ENCODE measurements at regions not wholly inside any gene's neighbourhood (a gene's known extent, or its start where the extent isn't known, plus 50 kb on each side); places are given as distances from the start of the nearest gene placed in this dataset.

- H3K36me3 ChIP-seq (ENCODE audit: insufficient read depth, insufficient read length, low read length) = no peaks in the 10 kb centered on the region
- no peaks in the 10 kb centered on the region for H3K9me3 ChIP-seq (ENCODE audit: insufficient read depth, low read length)
- no peaks in the 10 kb centered on the region for H3K4me1 ChIP-seq (ENCODE audit: insufficient read depth, insufficient read length)
- no peak for TF ChIP-seq SUZ12 (IDR thresholded peaks at IDR 0.05; ENCODE audit: extremely low read depth, insufficient read depth, insufficient read length)
- TF ChIP-seq ZNF274 (IDR thresholded peaks at IDR 0.05; ENCODE audit: low read depth, low read length) = no peak
- TF ChIP-seq YY1 (IDR thresholded peaks at IDR 0.05; ENCODE audit: insufficient read depth, insufficient read length) = no peak
- H3K27me3 ChIP-seq (ENCODE audit: insufficient read depth, insufficient read length) = no peaks in the 10 kb centered on the region
- no peak overlapping the region for H3K9ac ChIP-seq (ENCODE audit: insufficient read length, low read depth)
- DNase-seq (ENCODE audit: low read depth, low spot score) = no peak
- H3K4me3 ChIP-seq (ENCODE audit: insufficient read length, low read depth) = no peak overlapping the region
Observed at GRCh38 chr13:27327633-27328032, 57.0 kb downstream of the RASL11A start.

GRCh38 chr13:27329210-27329609, 58.6 kb downstream of the RASL11A start:
- no peak for DNase-seq (ENCODE audit: low read depth, low spot score)

GRCh38 chr13:27334774-27335435, 64.3 kb downstream of the RASL11A start:
- Histone ChIP-seq H3K27me3 (ENCODE audit: insufficient read depth, insufficient read length) (no peaks in the 10 kb centered on the region), H3K36me3 (ENCODE audit: insufficient read depth, insufficient read length, low read length) (no peaks in the 10 kb centered on the region), H3K9me3 (ENCODE audit: insufficient read depth, low read length) (no peaks in the 10 kb centered on the region), H3K4me3 (ENCODE audit: insufficient read length, low read depth) (no peak overlapping the region), H3K9ac (ENCODE audit: insufficient read length, low read depth) (no peak overlapping the region), H3K4me1 (ENCODE audit: insufficient read depth, insufficient read length) (peaks cover 15% of the 10 kb centered on the region)
- DNase-seq (ENCODE audit: low read depth, low spot score) = no peak
- TF ChIP-seq SUZ12 (IDR thresholded peaks at IDR 0.05; ENCODE audit: extremely low read depth, insufficient read depth, insufficient read length) (no peak), ZNF274 (IDR thresholded peaks at IDR 0.05; ENCODE audit: low read depth, low read length) (no peak), YY1 (IDR thresholded peaks at IDR 0.05; ENCODE audit: insufficient read depth, insufficient read length) (no peak)

More at GRCh38 chr13:27329210-27329609, 58.6 kb downstream of the RASL11A start:
- no peaks in the 10 kb centered on the region for H3K27me3 ChIP-seq (ENCODE audit: insufficient read depth, insufficient read length)
- no peaks in the 10 kb centered on the region for H3K4me1 ChIP-seq (ENCODE audit: insufficient read depth, insufficient read length)
- no peaks in the 10 kb centered on the region for H3K9me3 ChIP-seq (ENCODE audit: insufficient read depth, low read length)
- no peak overlapping the region for H3K9ac ChIP-seq (ENCODE audit: insufficient read length, low read depth)
- no peak for TF ChIP-seq YY1 (IDR thresholded peaks at IDR 0.05; ENCODE audit: insufficient read depth, insufficient read length)
- TF ChIP-seq SUZ12 (IDR thresholded peaks at IDR 0.05; ENCODE audit: extremely low read depth, insufficient read depth, insufficient read length) = no peak
- TF ChIP-seq ZNF274 (IDR thresholded peaks at IDR 0.05; ENCODE audit: low read depth, low read length) = no peak
- H3K36me3 ChIP-seq (ENCODE audit: insufficient read depth, insufficient read length, low read length) = no peaks in the 10 kb centered on the region
- no peak overlapping the region for H3K4me3 ChIP-seq (ENCODE audit: insufficient read length, low read depth)

- DNase-seq (ENCODE audit: low read depth, low spot score) = no peak
- H3K27me3 ChIP-seq (ENCODE audit: insufficient read depth, insufficient read length) = no peaks in the 10 kb centered on the region
- no peak overlapping the region for H3K4me3 ChIP-seq (ENCODE audit: insufficient read length, low read depth)
- H3K9ac ChIP-seq (ENCODE audit: insufficient read length, low read depth) = no peak overlapping the region
- H3K4me1 ChIP-seq (ENCODE audit: insufficient read depth, insufficient read length) = peaks cover 17% of the 10 kb centered on the region
- TF ChIP-seq SUZ12 (IDR thresholded peaks at IDR 0.05; ENCODE audit: extremely low read depth, insufficient read depth, insufficient read length) = no peak
- TF ChIP-seq ZNF274 (IDR thresholded peaks at IDR 0.05; ENCODE audit: low read depth, low read length) = no peak
- no peak for TF ChIP-seq YY1 (IDR thresholded peaks at IDR 0.05; ENCODE audit: insufficient read depth, insufficient read length)
- no peaks in the 10 kb centered on the region for H3K9me3 ChIP-seq (ENCODE audit: insufficient read depth, low read length)
- no peaks in the 10 kb centered on the region for H3K36me3 ChIP-seq (ENCODE audit: insufficient read depth, insufficient read length, low read length)
Observed at GRCh38 chr13:27336014-27336673, 65.5 kb downstream of the RASL11A start.

- Histone ChIP-seq H3K36me3 (ENCODE audit: insufficient read depth, insufficient read length, low read length) (no peaks in the 10 kb centered on the region), H3K9me3 (ENCODE audit: insufficient read depth, low read length) (no peaks in the 10 kb centered on the region), H3K4me1 (ENCODE audit: insufficient read depth, insufficient read length) (peaks cover 17% of the 10 kb centered on the region), H3K27me3 (ENCODE audit: insufficient read depth, insufficient read length) (no peaks in the 10 kb centered on the region), H3K4me3 (ENCODE audit: insufficient read length, low read depth) (no peak overlapping the region), H3K9ac (ENCODE audit: insufficient read length, low read depth) (no peak overlapping the region)
- no peak for DNase-seq (ENCODE audit: low read depth, low spot score)
- no peak for TF ChIP-seq ZNF274 (IDR thresholded peaks at IDR 0.05; ENCODE audit: low read depth, low read length)
- TF ChIP-seq YY1 (IDR thresholded peaks at IDR 0.05; ENCODE audit: insufficient read depth, insufficient read length) = no peak
- no peak for TF ChIP-seq SUZ12 (IDR thresholded peaks at IDR 0.05; ENCODE audit: extremely low read depth, insufficient read depth, insufficient read length)
Observed at GRCh38 chr13:27338207-27338606, 67.6 kb downstream of the RASL11A start.

- H3K9ac ChIP-seq (ENCODE audit: insufficient read length, low read depth) = no peak overlapping the region
- H3K4me3 ChIP-seq (ENCODE audit: insufficient read length, low read depth) = no peak overlapping the region
- peaks cover 17% of the 10 kb centered on the region for H3K4me1 ChIP-seq (ENCODE audit: insufficient read depth, insufficient read length)
- DNase-seq (ENCODE audit: low read depth, low spot score) = peak; percentile 40
- no peaks in the 10 kb centered on the region for H3K27me3 ChIP-seq (ENCODE audit: insufficient read depth, insufficient read length)
- no peaks in the 10 kb centered on the region for H3K36me3 ChIP-seq (ENCODE audit: insufficient read depth, insufficient read length, low read length)
- H3K9me3 ChIP-seq (ENCODE audit: insufficient read depth, low read length) = no peaks in the 10 kb centered on the region
- TF ChIP-seq ZNF274 (IDR thresholded peaks at IDR 0.05; ENCODE audit: low read depth, low read length) (no peak), YY1 (IDR thresholded peaks at IDR 0.05; ENCODE audit: insufficient read depth, insufficient read length) (no peak), SUZ12 (IDR thresholded peaks at IDR 0.05; ENCODE audit: extremely low read depth, insufficient read depth, insufficient read length) (no peak)
Observed at GRCh38 chr13:27338816-27339215, 68.2 kb downstream of the RASL11A start.

- no peak overlapping the region for H3K9ac ChIP-seq (ENCODE audit: insufficient read length, low read depth)
- DNase-seq (ENCODE audit: low read depth, low spot score) = peak; percentile 36
- peaks cover 17% of the 10 kb centered on the region for H3K4me1 ChIP-seq (ENCODE audit: insufficient read depth, insufficient read length)
- H3K9me3 ChIP-seq (ENCODE audit: insufficient read depth, low read length) = no peaks in the 10 kb centered on the region
- H3K27me3 ChIP-seq (ENCODE audit: insufficient read depth, insufficient read length) = no peaks in the 10 kb centered on the region
- no peak for TF ChIP-seq YY1 (IDR thresholded peaks at IDR 0.05; ENCODE audit: insufficient read depth, insufficient read length)
- TF ChIP-seq SUZ12 (IDR thresholded peaks at IDR 0.05; ENCODE audit: extremely low read depth, insufficient read depth, insufficient read length) = no peak
- TF ChIP-seq ZNF274 (IDR thresholded peaks at IDR 0.05; ENCODE audit: low read depth, low read length) = no peak
- no peaks in the 10 kb centered on the region for H3K36me3 ChIP-seq (ENCODE audit: insufficient read depth, insufficient read length, low read length)
- H3K4me3 ChIP-seq (ENCODE audit: insufficient read length, low read depth) = no peak overlapping the region
Observed at GRCh38 chr13:27339299-27339698, 68.7 kb downstream of the RASL11A start.
